ENCODE measurements at regions not wholly inside any gene's neighbourhood (a gene's known extent, or its start where the extent isn't known, plus 50 kb on each side); places are given as distances from the start of the nearest gene placed in this dataset.

- H3K9me3 Mint-ChIP-seq, result no peaks in the 10 kb centered on the region
- no peaks in the 10 kb centered on the region for H3K4me1 Mint-ChIP-seq (ENCODE audit: low read depth)
- no peaks in the 10 kb centered on the region for H3K36me3 Mint-ChIP-seq (ENCODE audit: low read depth)
- no peaks in the 10 kb centered on the region for H3K27me3 Mint-ChIP-seq (ENCODE audit: low read depth)
- H3K4me3 Mint-ChIP-seq, result no peak overlapping the region
- no peak overlapping the region for H3K27ac Mint-ChIP-seq
Observed at GRCh38 chr13:87444135-87444534, 227.0 kb upstream of the SLITRK5 start.

DNA sequence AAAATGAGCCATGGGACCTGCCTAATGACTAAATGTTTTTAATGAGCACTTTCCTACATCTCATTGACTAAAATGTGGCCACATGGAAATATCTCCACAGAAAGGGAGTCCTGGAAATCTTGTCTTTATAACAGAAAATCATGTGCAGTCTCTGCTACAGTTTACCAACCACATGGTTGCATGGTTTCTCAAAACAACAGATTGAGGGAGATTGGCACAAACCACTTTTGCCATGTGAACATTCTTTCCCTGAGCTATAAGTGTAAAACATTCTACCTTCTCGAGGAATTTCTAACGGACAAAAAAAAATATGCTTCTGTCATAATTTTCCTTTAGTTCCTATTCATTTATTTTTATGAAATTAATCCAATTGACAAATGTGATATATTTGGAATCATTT is 218.9 kb upstream of the SLITRK5 start:
- no peak overlapping the region for H3K27ac Mint-ChIP-seq
- H3K4me1 Mint-ChIP-seq (ENCODE audit: low read depth), result no peaks in the 10 kb centered on the region
- no peaks in the 10 kb centered on the region for H3K36me3 Mint-ChIP-seq (ENCODE audit: low read depth)
- H3K4me3 Mint-ChIP-seq, result no peak overlapping the region
- peaks cover 7% of the 10 kb centered on the region for H3K9me3 Mint-ChIP-seq
- H3K27me3 Mint-ChIP-seq (ENCODE audit: low read depth), result no peaks in the 10 kb centered on the region

DNA sequence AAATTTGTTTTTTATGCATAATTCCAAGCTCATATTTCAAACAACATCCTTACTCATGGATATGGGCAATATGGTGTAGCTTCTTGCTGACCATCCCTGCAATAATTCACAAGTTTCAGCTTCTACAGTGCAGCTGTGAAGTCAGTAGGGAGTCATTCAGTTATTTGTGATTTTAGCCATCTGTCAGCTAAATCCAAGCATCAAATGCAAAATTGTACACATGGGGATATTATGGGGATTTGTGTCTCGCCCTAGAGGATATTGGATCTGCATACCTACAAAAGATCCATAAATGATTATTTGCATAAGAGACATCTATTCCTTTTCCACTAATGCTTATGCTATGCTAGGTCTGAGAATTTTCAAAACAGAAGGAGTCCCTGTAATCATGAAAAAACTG is 217.9 kb upstream of the SLITRK5 start:
- Mint-ChIP-seq H3K27me3 (ENCODE audit: low read depth) (no peaks in the 10 kb centered on the region), H3K4me1 (ENCODE audit: low read depth) (no peaks in the 10 kb centered on the region), H3K36me3 (ENCODE audit: low read depth) (no peaks in the 10 kb centered on the region), H3K4me3 (no peak overlapping the region), H3K27ac (no peak overlapping the region), H3K9me3 (peaks cover 7% of the 10 kb centered on the region)

DNA sequence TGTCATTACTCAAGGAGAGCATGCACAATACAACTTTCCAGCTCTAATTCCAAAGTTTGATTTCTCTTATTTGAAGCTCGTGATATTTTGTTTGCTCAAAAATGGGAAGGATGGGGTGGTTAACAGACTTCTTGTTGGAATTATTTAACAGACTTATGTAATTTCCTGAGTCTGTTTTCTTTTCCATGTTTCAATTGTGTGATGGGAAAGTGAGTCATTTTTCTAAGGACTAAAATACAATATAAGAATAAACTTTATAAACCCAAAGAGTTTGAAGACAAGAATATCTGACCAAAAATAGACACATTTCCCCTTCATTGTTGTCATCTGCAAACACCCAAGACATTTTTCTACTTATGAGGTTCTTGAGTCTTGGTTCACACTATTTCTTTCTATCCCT is 211.8 kb upstream of the SLITRK5 start:
- H3K27me3 Mint-ChIP-seq (ENCODE audit: low read depth), result no peaks in the 10 kb centered on the region
- no peaks in the 10 kb centered on the region for H3K36me3 Mint-ChIP-seq (ENCODE audit: low read depth)

GRCh38 chr13:87497426-87497825 is 173.7 kb upstream of the SLITRK5 start:
- H3K27ac Mint-ChIP-seq, result no peak overlapping the region
- no peaks in the 10 kb centered on the region for H3K36me3 Mint-ChIP-seq (ENCODE audit: low read depth)
- no peaks in the 10 kb centered on the region for H3K4me1 Mint-ChIP-seq (ENCODE audit: low read depth)
- no peaks in the 10 kb centered on the region for H3K27me3 Mint-ChIP-seq (ENCODE audit: low read depth)
- H3K9me3 Mint-ChIP-seq, result peaks cover 12% of the 10 kb centered on the region
- no peak overlapping the region for H3K4me3 Mint-ChIP-seq

More for the DNA sequence above, 211.8 kb upstream of the SLITRK5 start:
- Mint-ChIP-seq H3K9me3 (peaks cover 6% of the 10 kb centered on the region), H3K4me3 (no peak overlapping the region), H3K27ac (no peak overlapping the region), H3K4me1 (ENCODE audit: low read depth) (no peaks in the 10 kb centered on the region)

GRCh38 chr13:87498681-87499080 is 172.5 kb upstream of the SLITRK5 start:
- H3K27me3 Mint-ChIP-seq (ENCODE audit: low read depth), result no peaks in the 10 kb centered on the region
- H3K27ac Mint-ChIP-seq, result no peak overlapping the region
- H3K36me3 Mint-ChIP-seq (ENCODE audit: low read depth), result no peaks in the 10 kb centered on the region
- no peaks in the 10 kb centered on the region for H3K4me1 Mint-ChIP-seq (ENCODE audit: low read depth)
- no peak overlapping the region for H3K4me3 Mint-ChIP-seq
- H3K9me3 Mint-ChIP-seq, result peaks cover 12% of the 10 kb centered on the region

GRCh38 chr13:87524775-87525174 is 146.4 kb upstream of the SLITRK5 start:
- H3K4me3 Mint-ChIP-seq, result no peak overlapping the region
- no peaks in the 10 kb centered on the region for H3K36me3 Mint-ChIP-seq (ENCODE audit: low read depth)
- no peaks in the 10 kb centered on the region for H3K4me1 Mint-ChIP-seq (ENCODE audit: low read depth)
- H3K27me3 Mint-ChIP-seq (ENCODE audit: low read depth), result no peaks in the 10 kb centered on the region
- H3K9me3 Mint-ChIP-seq, result peaks cover 6% of the 10 kb centered on the region
- H3K27ac Mint-ChIP-seq, result no peak overlapping the region

- no peaks in the 10 kb centered on the region for H3K27me3 Mint-ChIP-seq (ENCODE audit: low read depth)
- no peaks in the 10 kb centered on the region for H3K36me3 Mint-ChIP-seq (ENCODE audit: low read depth)
- H3K4me3 Mint-ChIP-seq, result no peak overlapping the region
- peaks cover 4% of the 10 kb centered on the region for H3K4me1 Mint-ChIP-seq (ENCODE audit: low read depth)
- peaks cover 14% of the 10 kb centered on the region for H3K9me3 Mint-ChIP-seq
- no peak overlapping the region for H3K27ac Mint-ChIP-seq
Observed at GRCh38 chr13:87533776-87534175, 137.4 kb upstream of the SLITRK5 start.

DNA sequence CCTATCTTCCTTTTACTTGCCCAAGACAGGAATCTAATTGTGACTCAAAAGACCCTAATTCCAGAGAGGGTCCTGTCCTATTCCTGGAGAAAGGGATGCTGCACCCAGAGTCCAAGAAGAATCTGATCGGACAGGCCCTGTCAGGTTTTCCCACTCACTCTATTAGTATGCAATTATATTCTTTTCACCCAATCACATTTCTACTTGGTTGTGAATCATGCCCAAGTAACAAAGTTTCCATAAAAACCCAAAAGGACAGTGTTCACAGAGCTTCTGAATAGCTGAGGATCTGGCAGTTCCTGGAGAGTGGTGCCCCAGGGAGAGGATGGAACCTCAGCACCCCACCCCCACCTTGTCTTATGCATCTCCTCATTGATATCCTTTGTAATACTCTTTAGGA is 135.3 kb upstream of the SLITRK5 start:
- no peak overlapping the region for H3K27ac Mint-ChIP-seq
- H3K4me1 Mint-ChIP-seq (ENCODE audit: low read depth), result peaks cover 4% of the 10 kb centered on the region
- no peak overlapping the region for H3K4me3 Mint-ChIP-seq
- no peaks in the 10 kb centered on the region for H3K27me3 Mint-ChIP-seq (ENCODE audit: low read depth)
- peaks cover 18% of the 10 kb centered on the region for H3K9me3 Mint-ChIP-seq
- no peaks in the 10 kb centered on the region for H3K36me3 Mint-ChIP-seq (ENCODE audit: low read depth)

DNA sequence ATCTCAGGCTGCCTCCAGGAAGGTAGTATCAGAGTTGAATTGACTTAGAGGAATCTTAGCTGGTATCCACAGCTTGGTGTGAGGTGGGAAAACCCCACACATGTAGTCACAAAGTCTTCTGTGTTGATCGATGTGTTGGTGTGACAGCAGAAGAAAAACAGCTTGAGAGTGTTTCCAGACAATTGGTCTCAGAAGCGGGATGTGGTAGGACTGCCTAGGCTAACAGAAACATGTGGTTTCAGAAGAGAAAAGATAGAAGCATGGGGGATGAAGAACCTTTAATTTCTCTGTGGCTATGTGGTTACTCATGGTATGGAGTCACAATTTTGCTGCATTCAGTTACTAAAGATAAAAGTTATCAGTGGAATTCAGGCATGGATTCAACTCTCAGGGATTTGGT is 134.7 kb upstream of the SLITRK5 start:
- Mint-ChIP-seq H3K27ac (peak overlapping the region; percentile 36), H3K36me3 (ENCODE audit: low read depth) (no peaks in the 10 kb centered on the region), H3K4me1 (ENCODE audit: low read depth) (peaks cover 4% of the 10 kb centered on the region), H3K27me3 (ENCODE audit: low read depth) (no peaks in the 10 kb centered on the region), H3K4me3 (no peak overlapping the region), H3K9me3 (peaks cover 14% of the 10 kb centered on the region)

DNA sequence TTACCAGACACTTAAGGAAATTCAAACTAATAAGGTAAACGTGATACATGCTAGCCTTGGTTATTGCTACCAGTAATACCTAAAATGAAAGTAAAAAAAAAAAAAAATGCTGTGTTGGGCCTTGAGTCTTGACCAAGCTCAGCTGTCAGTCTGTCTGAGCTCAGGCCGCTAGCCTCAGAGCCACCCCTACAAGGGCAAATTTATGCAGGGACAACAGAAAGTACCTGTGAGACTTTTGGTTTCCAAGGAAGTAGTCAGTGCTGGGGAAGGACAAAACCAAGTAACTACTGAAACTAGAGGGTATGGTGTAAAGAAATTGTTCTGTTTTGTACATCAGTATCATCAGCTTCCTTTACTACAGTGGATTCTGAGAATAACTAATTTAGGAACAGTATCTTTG is 134.3 kb upstream of the SLITRK5 start:
- Mint-ChIP-seq H3K27ac (peak overlapping the region; percentile 36), H3K4me3 (no peak overlapping the region), H3K27me3 (ENCODE audit: low read depth) (no peaks in the 10 kb centered on the region), H3K4me1 (ENCODE audit: low read depth) (peaks cover 4% of the 10 kb centered on the region), H3K9me3 (peaks cover 14% of the 10 kb centered on the region), H3K36me3 (ENCODE audit: low read depth) (no peaks in the 10 kb centered on the region)

GRCh38 chr13:87537951-87538350 is 133.2 kb upstream of the SLITRK5 start:
- Mint-ChIP-seq H3K27ac (no peak overlapping the region), H3K4me1 (ENCODE audit: low read depth) (peaks cover 4% of the 10 kb centered on the region), H3K27me3 (ENCODE audit: low read depth) (no peaks in the 10 kb centered on the region), H3K9me3 (peaks cover 14% of the 10 kb centered on the region), H3K4me3 (no peak overlapping the region), H3K36me3 (ENCODE audit: low read depth) (no peaks in the 10 kb centered on the region)

DNA sequence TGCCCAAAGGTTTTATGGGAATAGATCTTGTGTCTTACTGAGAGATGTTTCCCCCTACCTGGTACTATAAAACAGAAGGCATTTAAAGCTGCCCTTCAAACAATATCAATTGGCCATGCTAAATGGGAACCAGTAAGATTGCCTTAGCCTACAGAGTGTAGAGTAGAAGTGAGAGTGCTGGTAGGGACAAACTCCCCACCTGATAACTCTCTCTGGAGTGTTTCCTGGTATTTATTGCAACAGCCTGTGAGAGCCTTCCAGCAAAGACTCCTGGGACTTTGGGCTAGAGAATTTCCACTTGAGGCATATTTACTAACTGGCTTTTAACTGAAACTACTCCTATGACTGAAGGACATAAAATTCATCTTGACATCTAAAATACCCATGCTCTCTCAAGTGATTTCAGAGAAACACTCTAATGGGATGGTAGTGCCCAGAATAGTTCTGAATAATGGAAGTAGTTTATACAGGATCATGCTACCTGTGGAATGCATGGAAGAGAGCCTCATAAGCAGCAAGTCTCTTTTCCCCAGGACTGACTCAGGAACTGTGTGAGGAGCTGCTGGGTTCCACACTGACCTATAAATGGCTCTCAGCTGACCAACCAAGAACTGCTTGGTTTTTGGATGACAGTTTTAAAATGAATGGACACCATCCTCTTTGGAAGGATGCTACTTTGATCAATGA is 132.7 kb upstream of the SLITRK5 start:
- Mint-ChIP-seq H3K36me3 (ENCODE audit: low read depth) (no peaks in the 10 kb centered on the region), H3K27ac (no peak overlapping the region), H3K4me3 (no peak overlapping the region), H3K27me3 (ENCODE audit: low read depth) (no peaks in the 10 kb centered on the region), H3K4me1 (ENCODE audit: low read depth) (peaks cover 4% of the 10 kb centered on the region), H3K9me3 (peaks cover 14% of the 10 kb centered on the region)

DNA sequence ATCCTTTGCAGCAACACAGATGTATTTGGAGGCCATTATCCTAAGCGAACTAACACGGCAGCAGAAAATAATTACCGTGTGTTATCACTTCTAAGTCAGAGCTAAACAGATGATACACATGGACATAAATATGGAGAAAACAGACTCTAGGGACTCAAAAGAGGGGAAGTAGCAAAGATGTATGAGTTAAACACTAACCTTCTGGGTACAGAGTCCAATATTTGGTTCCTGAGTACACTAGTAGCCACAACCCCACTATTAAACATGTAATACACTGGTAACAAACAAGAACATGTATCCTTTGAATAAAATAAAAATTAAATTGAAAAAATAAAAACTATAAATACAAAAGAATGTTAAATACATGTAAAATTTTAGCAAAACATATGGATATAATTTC is 118.0 kb upstream of the SLITRK5 start:
- no peaks in the 10 kb centered on the region for H3K27me3 Mint-ChIP-seq (ENCODE audit: low read depth)
- H3K27ac Mint-ChIP-seq, result no peak overlapping the region
- no peaks in the 10 kb centered on the region for H3K4me1 Mint-ChIP-seq (ENCODE audit: low read depth)
- H3K9me3 Mint-ChIP-seq, result peaks cover 3% of the 10 kb centered on the region
- no peak overlapping the region for H3K4me3 Mint-ChIP-seq
- no peaks in the 10 kb centered on the region for H3K36me3 Mint-ChIP-seq (ENCODE audit: low read depth)

DNA sequence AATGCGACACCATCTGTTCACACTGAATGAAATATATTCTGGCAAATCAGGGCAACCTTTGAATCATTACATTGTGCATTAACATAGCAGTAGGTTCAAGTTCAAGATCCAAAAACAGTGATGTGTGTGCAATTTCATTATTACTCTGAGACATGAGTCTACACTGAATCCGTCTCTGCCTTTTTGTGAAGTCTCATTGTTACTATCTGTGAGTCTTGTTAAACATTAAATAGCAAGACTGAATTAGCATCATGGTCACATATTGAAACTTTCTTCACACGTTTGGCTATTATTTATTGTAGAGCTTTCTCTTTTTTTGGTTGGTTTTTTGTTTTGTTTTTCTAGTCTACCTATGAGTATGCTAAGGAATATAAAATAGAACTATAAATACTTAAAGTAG is 117.1 kb upstream of the SLITRK5 start:
- no peaks in the 10 kb centered on the region for H3K27me3 Mint-ChIP-seq (ENCODE audit: low read depth)
- H3K4me3 Mint-ChIP-seq, result no peak overlapping the region
- no peak overlapping the region for H3K27ac Mint-ChIP-seq
- H3K9me3 Mint-ChIP-seq, result peaks cover 3% of the 10 kb centered on the region
- no peaks in the 10 kb centered on the region for H3K4me1 Mint-ChIP-seq (ENCODE audit: low read depth)
- no peaks in the 10 kb centered on the region for H3K36me3 Mint-ChIP-seq (ENCODE audit: low read depth)

DNA sequence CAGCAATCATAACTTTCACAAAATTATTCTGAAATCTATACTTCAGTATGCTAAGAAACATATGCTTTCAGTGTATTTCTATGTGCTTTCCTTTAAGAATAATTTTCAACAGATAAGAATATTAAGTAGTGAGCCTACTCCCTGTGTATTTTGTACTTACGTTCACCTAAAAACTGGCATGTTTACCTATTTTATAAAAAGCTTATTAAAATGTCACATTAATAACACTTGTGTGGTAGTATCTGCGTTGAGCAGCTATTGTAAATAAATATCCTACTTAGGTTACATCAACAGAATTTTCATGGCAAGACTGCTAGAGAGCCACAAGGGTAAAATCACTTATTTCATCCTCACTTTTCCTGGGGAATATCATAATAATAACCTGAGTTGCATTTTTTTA is 113.4 kb upstream of the SLITRK5 start:
- Mint-ChIP-seq H3K4me3 (no peak overlapping the region), H3K27me3 (ENCODE audit: low read depth) (no peaks in the 10 kb centered on the region), H3K9me3 (peaks cover 18% of the 10 kb centered on the region), H3K36me3 (ENCODE audit: low read depth) (no peaks in the 10 kb centered on the region), H3K4me1 (ENCODE audit: low read depth) (no peaks in the 10 kb centered on the region), H3K27ac (no peak overlapping the region)
